CD4-positive, alpha-beta T cell (primary cell): ENCODE measurements at regions not wholly inside any gene's neighbourhood (a gene's known extent, or its start where the extent isn't known, plus 50 kb on each side); places are given as distances from the start of the nearest gene placed in this dataset.

ENCODE experiments used
- ATAC-seq: fragments of 200-7000 bp; cut with Tn5 transposase; one replicate; pipeline ENCODE4 v1.10.0; 2022; ENCODE audit warnings: mild to moderate bottlenecking; ENCODE audit not compliant: poor library complexity
- CTCF ChIA-PET: fragments of 350-600 bp; sonication (Branson Sonifier 250); formaldehyde crosslinking; loops from one replicate; lab custom pipeline; 2021; ENCODE audit warnings: antibody characterized with exemption, inconsistent platforms; lab: Charles Lee
- POLR2A ChIA-PET: fragments of 350-600 bp; sonication (Branson Sonifier 250); formaldehyde crosslinking; loops from one replicate; lab custom pipeline; 2021; ENCODE audit warnings: antibody characterized with exemption, inconsistent platforms; lab: Charles Lee
- DNase-seq, 14 experiments: peaks; one replicate each; pipeline ENCODE4 v3.0.0-alpha.2; 2013 to 2020; ENCODE audit warnings: mixed read lengths in 2 of 14
- H3K27ac ChIP-seq, 2 donors: one replicate each; pipeline versions ENCODE4 v1.5.1 to v1.7.0; 2013; ENCODE audit warnings: low read length in 2 of 2, low read depth in 1 of 2, mild to moderate bottlenecking in 1 of 2
- H3K27me3 ChIP-seq, 2 experiments: 1 replicate in 1 of 2; 2 replicates in 1 of 2; pipeline versions ENCODE4 v1.6.1 to v1.7.0; 2013; ENCODE audit warnings: low read length in 2 of 2, control low read depth in 1 of 2, mild to moderate bottlenecking in 1 of 2, moderate library complexity in 1 of 2; ENCODE audit not compliant: insufficient read depth in 2 of 2, control insufficient read depth in 1 of 2
- H3K36me3 ChIP-seq: one replicate; pipeline ENCODE4 v1.6.1; 2013; ENCODE audit warnings: low read length, control low read depth; ENCODE audit not compliant: insufficient read depth
- H3K4me1 ChIP-seq: one replicate; pipeline ENCODE4 v1.6.1; 2013; ENCODE audit warnings: low read length, control low read depth; ENCODE audit not compliant: insufficient read depth
- H3K4me3 ChIP-seq: one replicate; pipeline ENCODE4 v1.5.1; 2013; ENCODE audit warnings: mild to moderate bottlenecking, low read length, moderate library complexity
- H3K9me3 ChIP-seq, 2 experiments: 1 replicate in 1 of 2; 2 replicates in 1 of 2; pipeline versions ENCODE4 v1.6.1 to v1.7.0; 2013; ENCODE audit warnings: low read length in 2 of 2, mild to moderate bottlenecking in 2 of 2, control low read depth in 1 of 2, moderate library complexity in 1 of 2; ENCODE audit not compliant: control insufficient read depth in 1 of 2, insufficient read depth in 1 of 2
- H3K27ac Mint-ChIP-seq: one replicate; pipeline ENCODE4 v1.8.0; 2020; ENCODE audit warnings: mixed read lengths
- H3K27me3 Mint-ChIP-seq: one replicate; pipeline ENCODE4 v1.8.0; 2021; ENCODE audit warnings: mixed read lengths
- H3K36me3 Mint-ChIP-seq: one replicate; pipeline ENCODE4 v1.8.0; 2021; ENCODE audit warnings: low read depth, mixed read lengths
- H3K4me1 Mint-ChIP-seq: one replicate; pipeline ENCODE4 v1.8.0; 2021; ENCODE audit warnings: low read depth, mixed read lengths
- H3K4me3 Mint-ChIP-seq: one replicate; pipeline ENCODE4 v1.8.0; 2020; ENCODE audit warnings: mild to moderate bottlenecking, mixed read lengths
- H3K9me3 Mint-ChIP-seq: one replicate; pipeline ENCODE4 v1.8.0; 2020; ENCODE audit warnings: mixed read lengths
- CTCF ChIP-seq: fragments of 200-600 bp; IDR thresholded peaks from one replicate; pipeline ENCODE4 v1.8.0; 2022; ENCODE audit warnings: antibody characterized with exemption, mild to moderate bottlenecking
- intact Hi-C, 2 experiments: fragments of 100-400 bp; cut with DNase I in 1 of 2; cut with micrococcal nuclease in 1 of 2; formaldehyde crosslinking; loops; one replicate each; pipeline versions ENCODE4 v1.15.1 to v1.9.0; 2023 to 2025; cut with DNase I, micrococcal nuclease

GRCh38 chr21:17348357-17348756 is 164.5 kb upstream of the CXADR start:
- Mint-ChIP-seq H3K4me1 (no peaks in the 10 kb centered on the region), H3K27ac (no peak overlapping the region), H3K9me3 (peaks cover 9% of the 10 kb centered on the region), H3K4me3 (no peak overlapping the region), H3K27me3 (peaks cover 5% of the 10 kb centered on the region), H3K36me3 (no peaks in the 10 kb centered on the region)
- no peak for TF ChIP-seq CTCF
- DNase-seq (no peak), ATAC-seq (no peak)
- no peaks in the 10 kb centered on the region for H3K27me3 ChIP-seq
- H3K4me1 ChIP-seq, result no peaks in the 10 kb centered on the region
- intact Hi-C loops, result no loop called here
- H3K27ac ChIP-seq, result no peak overlapping the region
- H3K36me3 ChIP-seq, result no peaks in the 10 kb centered on the region
- peaks cover 0 to 16% of the 10 kb centered on the region in 2 experiments for H3K9me3 ChIP-seq
- POLR2A ChIA-PET, result no interaction called here
- CTCF ChIA-PET, result no interaction called here
- no peak overlapping the region for H3K4me3 ChIP-seq

DNA sequence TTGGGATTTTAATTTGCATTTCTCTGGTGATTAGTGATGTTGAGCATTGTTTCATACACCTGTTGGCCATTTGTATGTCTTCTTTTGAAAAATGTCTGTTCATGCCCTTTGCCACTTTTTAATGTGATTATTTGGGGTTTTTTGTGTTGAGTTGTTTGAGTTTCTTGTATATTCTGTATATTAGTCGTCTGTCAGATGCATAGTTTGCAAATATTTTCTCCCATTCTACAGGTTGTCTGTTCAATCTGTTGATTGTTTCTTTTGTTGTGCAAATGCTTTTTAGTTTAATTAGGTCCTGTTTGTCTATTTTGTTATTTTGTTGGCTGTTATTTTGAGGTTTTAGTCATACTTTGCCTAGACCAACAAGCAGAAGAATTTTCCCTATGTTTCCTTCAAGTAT is 164.0 kb upstream of the CXADR start:
- no peak for ATAC-seq
- Histone ChIP-seq H3K36me3 (no peaks in the 10 kb centered on the region), H3K4me3 (no peak overlapping the region), H3K4me1 (no peaks in the 10 kb centered on the region), H3K27me3 (no peaks in the 10 kb centered on the region), H3K9me3 (peaks cover 0 to 16% of the 10 kb centered on the region in 2 experiments), H3K27ac (no peak overlapping the region)
- CTCF ChIA-PET, result no interaction called here
- TF ChIP-seq CTCF, result no peak
- Mint-ChIP-seq H3K27ac (no peak overlapping the region), H3K9me3 (peaks cover 9% of the 10 kb centered on the region), H3K27me3 (peaks cover 5% of the 10 kb centered on the region), H3K4me3 (no peak overlapping the region), H3K36me3 (no peaks in the 10 kb centered on the region), H3K4me1 (no peaks in the 10 kb centered on the region)
- intact Hi-C loops, result no loop called here
- POLR2A ChIA-PET, result no interaction called here
- DNase-seq, result no peak

DNA sequence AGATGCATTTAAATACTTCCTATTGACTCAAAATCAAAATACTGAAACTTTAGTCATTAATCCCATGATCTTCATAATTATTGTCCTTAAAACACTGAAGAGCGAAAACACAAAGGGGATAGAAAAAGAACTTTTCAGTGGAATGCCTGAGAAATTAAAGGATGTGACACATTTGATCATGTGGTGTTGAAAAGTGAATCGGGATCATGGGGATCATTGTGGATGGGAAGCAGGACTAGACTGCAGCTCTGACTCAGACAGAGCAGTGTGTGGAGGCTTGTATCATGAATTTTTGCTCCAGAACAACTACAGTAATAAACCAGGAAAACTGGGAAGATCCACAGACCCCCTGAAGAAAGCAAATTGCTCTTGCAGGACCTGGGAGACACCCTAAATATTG is 161.1 kb upstream of the CXADR start:
- H3K4me3 Mint-ChIP-seq, result no peak overlapping the region
- no peaks in the 10 kb centered on the region for H3K4me1 Mint-ChIP-seq
- no peaks in the 10 kb centered on the region for H3K36me3 Mint-ChIP-seq
- ATAC-seq, result no peak
- Histone ChIP-seq H3K9me3 (peaks cover 0 to 12% of the 10 kb centered on the region in 2 experiments), H3K36me3 (no peaks in the 10 kb centered on the region), H3K27me3 (no peaks in the 10 kb centered on the region), H3K4me1 (no peaks in the 10 kb centered on the region), H3K27ac (no peak overlapping the region), H3K4me3 (no peak overlapping the region)
- peaks cover 4% of the 10 kb centered on the region for H3K9me3 Mint-ChIP-seq
- H3K27me3 Mint-ChIP-seq, result peaks cover 5% of the 10 kb centered on the region
- ChIA-PET CTCF (no interaction called here), POLR2A (no interaction called here)
- DNase-seq, result no peak
- intact Hi-C loops, result no loop called here
- H3K27ac Mint-ChIP-seq, result no peak overlapping the region
- no peak for TF ChIP-seq CTCF
